Pancreas (tissue), 10 donors: ENCODE measurements at regions not wholly inside any gene's neighbourhood (a gene's known extent, or its start where the extent isn't known, plus 50 kb on each side); places are given as distances from the start of the nearest gene placed in this dataset.

Experiments used
- ATAC-seq, 4 donors: fragments of 200-7000 bp; cut with Tn5 transposase; one replicate each; pipeline versions ENCODE4 v1.8.0 to v1.9.1; 2020; ENCODE audit warnings: mild to moderate bottlenecking in 4 of 4, moderate library complexity in 4 of 4
- DNase-seq, 6 donors: peaks; one replicate each; pipeline ENCODE4 v3.0.0-alpha.2; 2020
- FAIRE-seq: peaks from 2 replicates; lab custom pipeline; 2012; peaks lifted over from hg19 to GRCh38; lab: Jason Lieb, UNC
- H3K27ac ChIP-seq, 4 donors: fragments of 200-600 bp; sonication (generic); 1 replicate in 3 of 4; 2 replicates in 1 of 4; pipeline versions ENCODE4 v1.5.0 to v1.8.0; 2020
- H3K27me3 ChIP-seq, 4 donors: fragments of 200-600 bp; one replicate each; pipeline ENCODE4 v1.8.0; 2021
- H3K36me3 ChIP-seq, 3 donors: fragments of 200-600 bp; sonication (generic) in 1 of 3; one replicate each; pipeline versions ENCODE4 v1.5.0 to v1.8.0; 2020 to 2021
- H3K4me1 ChIP-seq, 3 donors: fragments of 200-600 bp; one replicate each; pipeline ENCODE4 v1.8.0; 2021
- H3K4me3 ChIP-seq, 4 donors: fragments of 200-600 bp; sonication (generic) in 2 of 4; one replicate each; pipeline versions ENCODE4 v1.5.0 to v1.8.0; 2020 to 2021
- H3K9me3 ChIP-seq, 4 donors: fragments of 200-600 bp; one replicate each; pipeline ENCODE4 v1.8.0; 2021
- WGBS, 2 donors: extraction: QIAGEN DNeasy Blood & Tissue Kit; methylation state at CpG; one replicate each; pipeline ENCODE4 v1.1.7; 2013; 5-methylcytosine and 5-hydroxymethylcytosine counted together
- intact Hi-C, 3 donors: fragments of 100-400 bp; cut with DNase I; formaldehyde crosslinking; loops; one replicate each; pipeline versions ENCODE4 v1.11.1 to v1.14.2; 2022
- TF ChIP-seq, protein P1 (sequence below), 4 donors: fragments of 200-600 bp; sonication (generic) in 3 of 4; IDR thresholded peaks; one replicate each; pipeline versions ENCODE4 v1.5.0 to v1.8.0; 2021; ENCODE audit warnings: antibody characterized with exemption in 4 of 4
- donor health status: healthy with polysubstance abuse.
- donor health status: DM: no; HTN: no; CAD: no; lungs with moderate emphysema.
- donor health status: DM: no; HTN: no; CAD: no.
- donor health status: control.
- donor health status: control.
- donor health status: Bipolar disorder and iron deficiency.
- donor health status: DM: yes; HTN: yes; CAD: no.
- donor health status: DM: no; HTN: no; CAD: no.
- donor health status: DM: no; HTN: no; CAD: no.
- donor health status: DM: yes; HTN: yes; CAD: no.

DNA sequence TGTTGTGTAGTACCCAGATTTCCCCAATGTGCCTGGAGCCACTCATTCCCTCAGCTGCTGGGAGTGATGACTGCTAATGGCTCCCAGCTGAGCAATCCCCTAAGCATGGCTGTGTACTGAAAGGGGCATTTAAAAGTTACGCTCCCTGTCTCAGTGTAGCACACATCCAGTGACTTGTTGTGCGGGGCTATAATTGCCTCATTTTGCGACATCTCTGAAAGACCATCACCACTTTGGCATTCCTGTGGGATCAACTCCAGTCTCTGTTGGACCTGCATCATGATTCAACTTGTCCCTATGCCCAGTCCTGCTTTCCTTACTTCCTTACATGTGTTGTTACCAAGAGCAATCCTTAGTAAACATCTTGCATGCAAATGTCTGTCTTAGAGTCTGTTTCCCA is 201.2 kb upstream of the MPDZ start:
- ATAC-seq: no peak
- no peaks in the 10 kb centered on the region for H3K36me3 ChIP-seq
- peaks cover 0 to 4% (median 0%) of the 10 kb centered on the region in 3 donors for H3K4me1 ChIP-seq
- H3K4me3 ChIP-seq: no peak overlapping the region
- TF ChIP-seq, protein P1, sequence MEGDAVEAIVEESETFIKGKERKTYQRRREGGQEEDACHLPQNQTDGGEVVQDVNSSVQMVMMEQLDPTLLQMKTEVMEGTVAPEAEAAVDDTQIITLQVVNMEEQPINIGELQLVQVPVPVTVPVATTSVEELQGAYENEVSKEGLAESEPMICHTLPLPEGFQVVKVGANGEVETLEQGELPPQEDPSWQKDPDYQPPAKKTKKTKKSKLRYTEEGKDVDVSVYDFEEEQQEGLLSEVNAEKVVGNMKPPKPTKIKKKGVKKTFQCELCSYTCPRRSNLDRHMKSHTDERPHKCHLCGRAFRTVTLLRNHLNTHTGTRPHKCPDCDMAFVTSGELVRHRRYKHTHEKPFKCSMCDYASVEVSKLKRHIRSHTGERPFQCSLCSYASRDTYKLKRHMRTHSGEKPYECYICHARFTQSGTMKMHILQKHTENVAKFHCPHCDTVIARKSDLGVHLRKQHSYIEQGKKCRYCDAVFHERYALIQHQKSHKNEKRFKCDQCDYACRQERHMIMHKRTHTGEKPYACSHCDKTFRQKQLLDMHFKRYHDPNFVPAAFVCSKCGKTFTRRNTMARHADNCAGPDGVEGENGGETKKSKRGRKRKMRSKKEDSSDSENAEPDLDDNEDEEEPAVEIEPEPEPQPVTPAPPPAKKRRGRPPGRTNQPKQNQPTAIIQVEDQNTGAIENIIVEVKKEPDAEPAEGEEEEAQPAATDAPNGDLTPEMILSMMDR (IDR thresholded peaks at IDR 0.05): no peak
- WGBS, 2 donors: 91 to 92% methylated on average over 3 of the region's 3 CpGs
- intact Hi-C loops: no loop called here
- DNase-seq: no peak
- no peaks in the 10 kb centered on the region for H3K27me3 ChIP-seq
- no peak overlapping the region for H3K27ac ChIP-seq
- no peaks in the 10 kb centered on the region for H3K9me3 ChIP-seq
- FAIRE-seq: no peak

DNA sequence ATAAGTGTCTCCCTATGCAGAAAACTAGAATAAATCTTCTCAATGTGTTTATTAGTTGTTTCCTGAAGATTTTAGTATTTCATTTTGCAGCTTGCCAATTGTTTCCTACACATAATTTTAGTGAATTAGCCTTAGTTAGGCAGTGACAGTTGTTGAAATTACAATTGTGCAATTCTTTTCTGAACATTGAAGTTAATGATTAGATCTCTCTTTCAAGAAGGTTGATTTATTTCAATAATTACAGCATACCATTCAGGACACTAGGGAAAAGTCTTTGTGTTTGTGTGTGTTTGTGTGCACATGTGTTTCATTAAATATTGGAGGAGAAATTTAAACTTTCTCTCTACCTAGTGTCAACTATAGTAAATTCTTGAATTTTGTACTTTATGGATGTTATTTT is 199.6 kb upstream of the MPDZ start:
- H3K27ac ChIP-seq: no peak overlapping the region
- no peak for FAIRE-seq
- TF ChIP-seq, protein P1 (IDR thresholded peaks at IDR 0.05): no peak
- no peaks in the 10 kb centered on the region for H3K9me3 ChIP-seq
- peaks cover 0 to 4% (median 0%) of the 10 kb centered on the region in 3 donors for H3K4me1 ChIP-seq
- intact Hi-C loops: loop anchor here in 1 of 3 donors (5.0 kb wide), 1 partner anchor 653 kb away; no protein-coding TSS in a partner anchor
- no peak overlapping the region for H3K4me3 ChIP-seq
- no peaks in the 10 kb centered on the region for H3K27me3 ChIP-seq
- no peak for DNase-seq
- no peaks in the 10 kb centered on the region for H3K36me3 ChIP-seq
- peak in 2 of 4 donors; percentile 19 to 35 for ATAC-seq

DNA sequence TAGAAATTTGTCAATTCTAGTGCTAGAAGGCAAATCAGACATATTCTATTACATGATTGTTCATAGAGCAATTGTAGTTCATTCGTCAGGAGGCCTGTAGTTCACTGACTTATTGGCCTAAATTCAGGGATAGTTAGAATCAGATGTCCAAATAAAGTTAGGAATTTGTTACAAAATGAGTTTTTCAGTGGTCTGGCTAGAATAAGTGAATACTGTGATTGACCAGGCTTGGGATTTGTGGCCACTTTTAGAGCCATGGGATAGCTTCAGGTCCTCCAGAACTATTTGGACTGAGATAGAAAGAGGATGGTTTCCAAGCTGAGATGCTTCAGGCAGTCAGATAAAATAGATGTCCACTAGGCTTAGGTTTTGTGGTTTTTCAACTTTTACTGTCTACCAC is 199.1 kb upstream of the MPDZ start:
- ATAC-seq: peak in 3 of 4 donors; percentile 30 to 49 (median 45)

DNA sequence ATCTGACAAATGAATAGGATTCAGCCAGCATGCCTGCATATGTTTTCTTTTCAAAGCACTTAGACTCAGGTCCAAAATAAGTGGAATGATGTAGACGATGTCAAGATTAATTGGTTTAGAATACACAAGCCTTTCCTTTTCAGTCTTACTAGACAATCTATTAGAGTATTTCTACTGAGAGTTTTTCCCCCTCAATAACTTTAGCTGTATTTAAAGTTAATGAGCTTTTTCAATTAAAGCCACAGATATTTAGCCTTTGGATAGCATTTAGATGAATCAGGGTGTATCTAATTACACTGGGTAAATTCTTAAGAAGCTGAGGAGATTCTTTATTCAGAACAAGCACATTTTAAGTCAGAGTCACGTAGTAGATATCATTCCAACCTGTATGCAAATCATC is 198.7 kb upstream of the MPDZ start:
- 57 to 71% methylated on average over 2 of the region's 2 CpGs for WGBS, 2 donors
- FAIRE-seq: no peak
- no peaks in the 10 kb centered on the region for H3K36me3 ChIP-seq
- no peak for DNase-seq
- no peak for ATAC-seq
- H3K27me3 ChIP-seq: no peaks in the 10 kb centered on the region
- no peaks in the 10 kb centered on the region for H3K9me3 ChIP-seq
- TF ChIP-seq, protein P1 (IDR thresholded peaks at IDR 0.05): no peak
- no peak overlapping the region for H3K4me3 ChIP-seq
- peaks cover 0 to 4% (median 0%) of the 10 kb centered on the region in 3 donors for H3K4me1 ChIP-seq
- H3K27ac ChIP-seq: no peak overlapping the region
- intact Hi-C loops: loop anchor here in 1 of 3 donors (5.0 kb wide), 1 partner anchor 654 kb away; no protein-coding TSS in a partner anchor

More for the DNA sequence above, 199.1 kb upstream of the MPDZ start:
- H3K36me3 ChIP-seq: no peaks in the 10 kb centered on the region
- DNase-seq (no peak), FAIRE-seq (no peak)
- H3K4me3 ChIP-seq: no peak overlapping the region
- TF ChIP-seq, protein P1 (IDR thresholded peaks at IDR 0.05): no peak
- H3K9me3 ChIP-seq: no peaks in the 10 kb centered on the region
- no peaks in the 10 kb centered on the region for H3K27me3 ChIP-seq
- intact Hi-C loops: loop anchor here in 1 of 3 donors (5.0 kb wide), 1 partner anchor 654 kb away; no protein-coding TSS in a partner anchor
- no peak overlapping the region for H3K27ac ChIP-seq
- WGBS, 2 donors: 48 to 67% methylated on average over 1 of the region's 1 CpG
- peaks cover 0 to 4% (median 0%) of the 10 kb centered on the region in 3 donors for H3K4me1 ChIP-seq

DNA sequence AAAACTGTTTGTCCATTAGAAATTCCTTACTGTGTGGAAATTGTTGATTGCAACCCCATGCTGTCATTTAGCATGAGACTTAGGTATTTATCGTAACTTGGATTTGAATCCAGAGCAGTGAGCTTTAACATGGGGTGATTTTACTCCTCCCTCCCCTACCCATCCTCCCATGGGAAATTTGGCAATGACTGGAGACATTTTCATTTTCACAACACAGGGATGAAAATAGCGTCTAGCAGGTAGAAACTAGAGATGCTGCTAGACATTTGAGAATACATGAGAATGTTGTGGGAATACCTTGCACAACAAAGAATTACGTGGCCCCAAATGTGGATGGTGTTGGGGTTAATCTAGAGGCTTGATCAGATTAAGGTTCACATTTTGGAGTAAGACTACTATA is 191.3 kb upstream of the MPDZ start:
- TF ChIP-seq, protein P1 (IDR thresholded peaks at IDR 0.05): no peak
- FAIRE-seq: no peak
- no peak for ATAC-seq
- no peak overlapping the region for H3K4me3 ChIP-seq
- no peak for DNase-seq
- no peak overlapping the region for H3K27ac ChIP-seq
- H3K9me3 ChIP-seq: no peaks in the 10 kb centered on the region
- intact Hi-C loops: no loop called here
- H3K36me3 ChIP-seq: no peaks in the 10 kb centered on the region
- no peaks in the 10 kb centered on the region for H3K4me1 ChIP-seq
- H3K27me3 ChIP-seq: no peaks in the 10 kb centered on the region
- 69 to 87% methylated on average over 3 of the region's 3 CpGs for WGBS, 2 donors
